Natural killer cell (primary cell): ENCODE measurements at regions not wholly inside any gene's neighbourhood (a gene's known extent, or its start where the extent isn't known, plus 50 kb on each side); places are given as distances from the start of the nearest gene placed in this dataset.

Experiments
- ATAC-seq, 3 donors: fragments of 150-1000 bp in 2 of 3; fragments of 200-7000 bp in 1 of 3; cut with Tn5 transposase; 1 replicate in 1 of 3; 2 replicates in 2 of 3; pipeline ENCODE4 v1.10.0; 2021; ENCODE audit warnings: mild to moderate bottlenecking in 2 of 3, moderate library complexity in 2 of 3
- DNase-seq, 2 donors: peaks; one replicate each; pipeline versions ENCODE4 v3.0.0 to v3.0.0-alpha.2; 2013 to 2021; ENCODE audit warnings: mixed read lengths in 1 of 2
- H3K27ac ChIP-seq: one replicate; pipeline ENCODE4 v1.5.1; 2013; ENCODE audit warnings: mild to moderate bottlenecking, low read length
- H3K27me3 ChIP-seq: one replicate; pipeline ENCODE4 v1.6.1; 2013; ENCODE audit warnings: low read length; ENCODE audit not compliant: control insufficient read depth, insufficient read depth
- H3K36me3 ChIP-seq: one replicate; pipeline ENCODE4 v1.6.1; 2013; ENCODE audit warnings: low read length; ENCODE audit not compliant: control insufficient read depth, insufficient read depth
- H3K4me1 ChIP-seq: one replicate; pipeline ENCODE4 v1.6.1; 2013; ENCODE audit warnings: low read length; ENCODE audit not compliant: control insufficient read depth, insufficient read depth
- H3K4me3 ChIP-seq: one replicate; pipeline ENCODE4 v1.5.1; 2013; ENCODE audit warnings: low read length
- H3K9me3 ChIP-seq: one replicate; pipeline ENCODE4 v1.6.1; 2013; ENCODE audit warnings: low read length; ENCODE audit not compliant: control insufficient read depth, insufficient read depth
- H3K27ac Mint-ChIP-seq, 2 donors: one replicate each; pipeline ENCODE4 v1.8.0; 2022; ENCODE audit warnings: mild to moderate bottlenecking in 2 of 2, mixed read lengths in 2 of 2, moderate library complexity in 1 of 2
- H3K27me3 Mint-ChIP-seq, 2 donors: one replicate each; pipeline ENCODE4 v1.8.0; 2022; ENCODE audit warnings: low read depth in 2 of 2, mixed read lengths in 2 of 2
- H3K36me3 Mint-ChIP-seq: one replicate; pipeline ENCODE4 v1.8.0; 2022; ENCODE audit warnings: mixed read lengths
- H3K4me1 Mint-ChIP-seq, 2 donors: one replicate each; pipeline ENCODE4 v1.8.0; 2022; ENCODE audit warnings: mixed read lengths in 2 of 2
- H3K4me3 Mint-ChIP-seq: one replicate; pipeline ENCODE4 v1.8.0; 2022; ENCODE audit warnings: mild to moderate bottlenecking, moderate library complexity, mixed read lengths
- H3K9me3 Mint-ChIP-seq, 2 donors: one replicate each; pipeline ENCODE4 v1.8.0; 2022; ENCODE audit warnings: mixed read lengths in 2 of 2
- CTCF ChIP-seq: fragments of 200-600 bp; IDR thresholded peaks from one replicate; pipeline ENCODE4 v1.8.0; 2022; ENCODE audit warnings: antibody characterized with exemption
- WGBS: methylation state at CpG from one replicate; pipeline ENCODE4 v1.1.7; 2013; ENCODE audit warnings: missing lambda C conversion rate; ENCODE audit not compliant: insufficient coverage; 5-methylcytosine and 5-hydroxymethylcytosine counted together
- intact Hi-C: fragments of 100-400 bp; cut with micrococcal nuclease; formaldehyde crosslinking; loops from one replicate; pipeline ENCODE4 v1.14.2; 2022

GRCh38 chr14:37721976-37722659, 126.7 kb downstream of the TTC6 start:
- no peaks in the 10 kb centered on the region for H3K4me1 ChIP-seq
- WGBS: 67% methylated on average over 2 of the region's 2 CpGs
- H3K27ac ChIP-seq: no peak overlapping the region
- no peaks in the 10 kb centered on the region for H3K4me1 Mint-ChIP-seq
- H3K27me3 ChIP-seq: no peaks in the 10 kb centered on the region
- H3K9me3 Mint-ChIP-seq: peaks cover 4 to 5% of the 10 kb centered on the region in 2 donors
- no peaks in the 10 kb centered on the region for H3K9me3 ChIP-seq
- intact Hi-C loops: no loop called here
- ATAC-seq: no peak
- H3K27ac Mint-ChIP-seq: no peak overlapping the region
- no peak overlapping the region for H3K4me3 ChIP-seq
- no peaks in the 10 kb centered on the region for H3K36me3 Mint-ChIP-seq
- H3K4me3 Mint-ChIP-seq: no peak overlapping the region
- DNase-seq: no peak
- H3K27me3 Mint-ChIP-seq: no peaks in the 10 kb centered on the region
- H3K36me3 ChIP-seq: no peaks in the 10 kb centered on the region
- TF ChIP-seq CTCF: no peak

- no CpG with 5 or more reads among the region's 4 CpGs for WGBS
- Mint-ChIP-seq H3K27me3 (no peaks in the 10 kb centered on the region), H3K4me1 (no peaks in the 10 kb centered on the region), H3K9me3 (peaks cover 4 to 5% of the 10 kb centered on the region in 2 donors), H3K4me3 (no peak overlapping the region), H3K27ac (no peak overlapping the region), H3K36me3 (no peaks in the 10 kb centered on the region)
- DNase-seq (no peak), ATAC-seq (no peak)
- Histone ChIP-seq H3K4me3 (no peak overlapping the region), H3K4me1 (no peaks in the 10 kb centered on the region), H3K9me3 (no peaks in the 10 kb centered on the region), H3K27me3 (no peaks in the 10 kb centered on the region), H3K36me3 (no peaks in the 10 kb centered on the region), H3K27ac (no peak overlapping the region)
- intact Hi-C loops: no loop called here
- no peak for TF ChIP-seq CTCF
Measured at GRCh38 chr14:37723515-37723914, 128.1 kb downstream of the TTC6 start.

GRCh38 chr14:37726708-37727107, 131.3 kb downstream of the TTC6 start:
- H3K4me3 Mint-ChIP-seq: no peak overlapping the region
- no peaks in the 10 kb centered on the region for H3K27me3 Mint-ChIP-seq
- H3K4me1 Mint-ChIP-seq: no peaks in the 10 kb centered on the region
- Histone ChIP-seq H3K4me3 (no peak overlapping the region), H3K36me3 (no peaks in the 10 kb centered on the region), H3K9me3 (no peaks in the 10 kb centered on the region), H3K27ac (no peak overlapping the region), H3K27me3 (no peaks in the 10 kb centered on the region), H3K4me1 (no peaks in the 10 kb centered on the region)
- intact Hi-C loops: no loop called here
- ATAC-seq (no peak), DNase-seq (no peak)
- TF ChIP-seq CTCF: no peak
- no peak overlapping the region for H3K27ac Mint-ChIP-seq
- no peaks in the 10 kb centered on the region for H3K36me3 Mint-ChIP-seq
- peaks cover 2 to 5% of the 10 kb centered on the region in 2 donors for H3K9me3 Mint-ChIP-seq

GRCh38 chr14:37729218-37729617, 133.8 kb downstream of the TTC6 start:
- no peak for ATAC-seq

More at GRCh38 chr14:37729218-37729617, 133.8 kb downstream of the TTC6 start:
- peaks cover 2% of the 10 kb centered on the region in 2 donors for H3K9me3 Mint-ChIP-seq
- no peak overlapping the region for H3K4me3 Mint-ChIP-seq
- no peaks in the 10 kb centered on the region for H3K27me3 ChIP-seq
- no peaks in the 10 kb centered on the region for H3K27me3 Mint-ChIP-seq
- TF ChIP-seq CTCF: no peak
- no peaks in the 10 kb centered on the region for H3K4me1 ChIP-seq
- H3K27ac Mint-ChIP-seq: no peak overlapping the region
- no peaks in the 10 kb centered on the region for H3K36me3 ChIP-seq
- H3K36me3 Mint-ChIP-seq: no peaks in the 10 kb centered on the region
- 84% methylated on average over 2 of the region's 2 CpGs for WGBS
- intact Hi-C loops: no loop called here
- DNase-seq: no peak
- H3K27ac ChIP-seq: no peak overlapping the region
- H3K4me1 Mint-ChIP-seq: no peaks in the 10 kb centered on the region
- H3K9me3 ChIP-seq: no peaks in the 10 kb centered on the region
- no peak overlapping the region for H3K4me3 ChIP-seq
